GM18520 (cell line): ENCODE measurements at regions not wholly inside any gene's neighbourhood (a gene's known extent, or its start where the extent isn't known, plus 50 kb on each side); places are given as distances from the start of the nearest gene placed in this dataset.

ENCODE experiments used
- ATAC-seq: cut with Tn5 transposase; IDR thresholded peaks from one replicate; pipeline ENCODE4 v1.9.1; 2021; ENCODE audit not compliant: unreplicated experiment

DNA sequence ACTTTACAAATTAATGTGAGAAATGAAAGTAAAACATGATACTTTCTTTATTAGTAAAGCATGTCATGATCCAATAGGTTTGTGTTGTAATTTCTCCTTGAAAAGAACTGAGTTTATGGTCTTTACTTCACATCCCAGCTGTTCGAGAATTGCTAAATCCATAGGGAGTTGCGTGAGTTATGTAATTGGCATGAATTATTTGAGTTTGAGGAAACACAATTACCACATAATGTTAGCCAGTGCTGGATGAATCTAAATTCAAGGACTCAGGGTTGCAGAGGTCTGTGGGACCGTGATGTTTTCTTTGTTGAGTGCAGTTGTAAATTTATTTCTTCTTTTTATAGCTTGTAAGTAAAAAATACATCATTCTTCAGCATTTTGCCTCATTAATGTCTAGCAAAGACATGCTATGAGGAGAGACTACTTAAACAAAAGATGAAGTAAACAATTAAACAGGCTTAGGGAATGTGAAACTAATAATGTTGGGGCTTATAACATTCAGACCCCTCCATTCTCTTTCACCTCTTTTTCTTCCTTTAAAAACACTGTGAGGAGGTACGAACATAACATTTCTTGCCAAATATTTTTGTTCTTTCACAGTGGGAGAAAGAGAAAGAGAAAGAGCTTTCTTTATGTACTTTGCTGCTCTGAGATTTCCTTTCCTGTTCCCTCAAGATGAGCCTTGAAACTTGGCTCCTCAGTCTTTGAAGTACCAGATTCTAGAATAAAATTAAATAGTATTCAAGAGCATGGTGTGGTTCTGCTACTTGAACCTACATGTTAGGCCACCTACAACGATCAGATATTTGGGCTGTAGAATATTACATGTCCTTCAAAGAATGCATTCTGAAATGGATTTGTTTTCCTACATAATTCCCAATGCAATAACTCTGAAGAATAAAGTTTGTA is 159.6 kb upstream of the ANK2 start:
- ATAC-seq: no peak

DNA sequence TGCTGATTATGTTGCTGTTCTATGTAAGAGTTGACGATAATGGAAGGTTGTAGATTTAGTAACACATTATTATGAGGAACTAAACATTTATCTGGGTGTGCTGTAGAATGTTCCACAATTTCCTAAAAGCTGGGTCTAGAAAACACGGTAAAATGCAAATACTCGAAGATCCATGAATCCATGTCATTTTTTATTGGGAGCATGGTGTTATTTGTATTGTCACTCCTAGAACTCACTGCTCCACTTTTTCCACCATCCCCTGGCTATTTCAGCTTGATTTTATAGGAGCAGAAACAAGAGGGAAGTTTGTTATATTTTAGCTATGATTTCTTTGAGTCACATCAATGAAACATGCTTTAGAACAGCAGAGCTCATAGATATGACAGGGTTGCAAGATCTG is 155.0 kb upstream of the ANK2 start:
- no peak for ATAC-seq

DNA sequence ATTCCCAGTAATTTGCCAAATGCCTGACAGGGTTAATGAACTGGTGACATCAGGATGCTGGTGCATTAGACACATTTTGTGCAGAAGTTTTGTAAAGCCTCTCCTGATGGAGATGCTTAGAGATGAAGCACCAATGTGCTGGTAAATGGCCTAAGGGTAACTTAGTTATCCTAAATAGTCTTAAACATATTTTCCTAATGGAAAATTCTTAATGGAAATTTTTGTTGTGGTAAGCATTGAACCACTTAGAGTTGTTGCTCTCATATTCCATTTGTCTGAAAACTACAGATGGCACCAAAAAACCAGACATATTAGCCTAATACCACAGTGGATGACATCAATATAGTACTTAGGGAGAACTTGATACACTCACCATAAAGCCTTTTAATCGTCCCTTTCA is 154.5 kb upstream of the ANK2 start:
- no peak for ATAC-seq

DNA sequence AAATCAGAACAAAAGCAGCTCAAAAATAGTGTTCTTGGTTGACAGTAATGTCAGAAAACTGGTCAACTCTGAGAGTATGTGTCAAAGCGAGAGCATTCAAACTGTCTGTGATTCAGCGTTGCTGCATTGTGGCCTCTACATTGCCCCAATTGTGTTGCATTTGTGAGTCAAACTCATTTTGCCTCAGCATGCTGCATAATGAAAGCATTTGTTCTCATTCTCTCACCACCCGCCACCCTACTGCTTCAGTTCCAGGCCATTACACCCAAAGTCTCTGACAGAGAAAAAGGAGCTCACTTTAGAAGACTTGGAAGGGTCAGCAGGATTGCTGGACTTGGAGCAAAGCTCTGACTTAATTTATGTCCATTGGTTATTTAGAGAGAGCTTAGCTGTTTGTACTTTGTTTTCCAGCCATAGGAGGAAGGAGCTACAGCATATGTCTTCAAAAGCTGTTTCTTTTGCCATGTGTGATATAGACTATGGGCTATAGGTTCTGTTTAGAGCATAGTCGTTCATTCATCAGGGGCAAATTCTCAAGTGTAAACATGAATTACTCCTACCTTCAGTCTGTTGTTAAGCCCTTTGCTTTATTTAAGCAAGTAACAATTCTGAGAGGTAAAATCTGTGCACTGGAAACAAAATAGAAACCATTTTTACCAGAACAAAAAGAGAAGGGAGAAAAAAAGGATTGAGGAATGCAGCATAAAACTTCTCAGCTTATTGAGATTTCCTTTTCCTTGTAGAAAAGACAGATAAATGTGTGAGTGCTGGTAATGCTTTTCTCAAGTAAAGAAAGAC is 153.4 kb upstream of the ANK2 start:
- peak; percentile 77 for ATAC-seq

DNA sequence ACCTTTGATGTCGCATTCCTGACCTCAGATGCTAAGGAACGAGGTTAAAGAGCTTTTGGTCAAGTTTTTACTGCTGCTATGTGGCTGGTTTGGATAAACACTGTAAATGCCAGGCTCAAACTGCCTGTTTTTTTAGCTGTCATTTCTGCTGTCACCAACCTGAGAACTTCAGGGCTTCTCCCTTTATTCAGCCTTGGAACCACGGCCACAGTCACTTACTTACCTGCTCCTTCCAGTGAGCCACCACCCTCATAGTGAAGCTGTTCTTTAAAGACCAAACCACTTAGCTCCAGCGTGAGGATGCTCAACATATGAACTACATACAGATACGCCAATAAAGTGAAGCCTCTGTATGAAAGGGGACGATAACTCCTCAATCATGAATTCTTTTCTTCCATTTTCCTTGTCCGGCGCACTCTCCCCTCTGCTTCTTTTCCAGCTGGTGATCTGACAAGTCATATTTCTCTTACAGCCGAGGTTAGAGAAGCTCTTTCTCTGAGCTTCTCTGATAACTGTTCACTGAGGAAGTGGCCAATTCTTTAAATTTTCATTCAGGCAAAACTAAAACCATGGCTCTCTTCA is 152.8 kb upstream of the ANK2 start:
- no peak for ATAC-seq

DNA sequence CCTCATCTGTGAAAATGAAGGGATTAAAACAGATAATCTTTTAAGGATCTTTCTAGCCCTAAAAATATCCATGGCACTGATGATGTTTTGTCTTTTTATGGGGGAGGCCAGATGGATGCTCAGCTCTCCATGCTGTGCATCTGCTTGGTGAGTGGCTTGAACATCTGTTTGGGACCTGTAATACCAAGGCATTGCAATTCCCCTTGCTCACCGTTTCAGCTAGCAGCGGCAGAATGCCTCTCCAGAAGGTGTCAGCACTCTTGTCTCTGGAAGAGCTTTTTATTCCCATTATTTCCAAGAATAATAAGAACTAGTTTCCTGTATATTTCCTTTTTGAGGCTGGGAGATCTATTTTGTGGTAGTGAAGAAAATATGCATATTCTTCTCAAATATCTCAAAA is 151.9 kb upstream of the ANK2 start:
- no peak for ATAC-seq

DNA sequence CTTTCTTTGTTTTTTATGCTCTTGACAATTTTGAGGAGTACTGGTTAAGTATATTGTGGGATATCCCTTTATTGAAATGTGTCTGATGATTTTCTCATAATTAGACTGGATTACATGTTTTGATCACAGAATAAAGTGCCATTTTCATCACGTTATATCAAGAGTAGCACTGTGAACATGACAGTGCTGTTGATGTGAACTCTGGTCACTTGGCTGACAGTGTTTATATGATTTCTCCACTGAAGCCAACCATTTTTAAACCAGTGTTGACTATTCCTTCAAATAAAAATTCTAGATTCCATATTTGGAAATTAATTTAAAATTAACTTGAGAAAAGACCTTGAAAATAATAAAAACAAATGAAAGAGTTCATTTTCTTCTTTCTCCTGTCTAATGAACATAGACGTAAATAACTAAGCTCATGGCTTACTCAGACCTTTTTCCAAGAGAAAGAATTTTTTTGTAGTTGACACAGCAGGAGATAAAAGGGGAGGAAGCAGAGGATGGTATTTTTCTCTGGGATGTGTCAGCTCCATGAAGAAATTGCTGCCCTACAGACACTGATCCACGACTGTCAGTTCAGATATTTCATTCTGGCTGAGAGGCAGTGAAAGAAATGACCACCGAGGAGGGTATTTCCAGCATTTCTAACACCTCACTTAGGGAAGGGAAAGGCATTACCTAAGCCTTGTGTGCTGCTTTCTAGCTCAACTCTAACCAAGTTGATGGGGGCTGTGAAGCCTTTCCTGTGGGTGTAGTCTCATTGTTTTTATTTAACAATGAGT is 150.9 kb upstream of the ANK2 start:
- peak; percentile 54 for ATAC-seq

DNA sequence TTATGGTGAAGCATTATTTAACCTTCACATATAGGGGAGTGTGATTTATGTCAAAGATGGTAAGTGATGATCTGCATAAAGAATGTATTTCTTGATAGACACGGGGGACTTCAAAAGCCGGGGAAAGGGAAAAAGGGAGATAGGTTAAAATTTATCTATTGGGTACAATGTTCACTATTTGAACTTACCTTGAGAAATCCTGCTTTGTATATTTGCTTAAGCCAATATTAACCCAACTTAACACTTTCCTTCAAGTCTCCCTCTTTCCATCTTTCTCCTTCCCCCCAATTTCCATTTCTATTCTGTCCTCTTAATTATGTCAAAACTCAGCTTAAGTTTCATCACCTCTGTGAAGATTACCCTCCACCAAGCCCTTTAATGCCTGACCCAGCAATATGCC is 149.0 kb upstream of the ANK2 start:
- ATAC-seq: no peak

DNA sequence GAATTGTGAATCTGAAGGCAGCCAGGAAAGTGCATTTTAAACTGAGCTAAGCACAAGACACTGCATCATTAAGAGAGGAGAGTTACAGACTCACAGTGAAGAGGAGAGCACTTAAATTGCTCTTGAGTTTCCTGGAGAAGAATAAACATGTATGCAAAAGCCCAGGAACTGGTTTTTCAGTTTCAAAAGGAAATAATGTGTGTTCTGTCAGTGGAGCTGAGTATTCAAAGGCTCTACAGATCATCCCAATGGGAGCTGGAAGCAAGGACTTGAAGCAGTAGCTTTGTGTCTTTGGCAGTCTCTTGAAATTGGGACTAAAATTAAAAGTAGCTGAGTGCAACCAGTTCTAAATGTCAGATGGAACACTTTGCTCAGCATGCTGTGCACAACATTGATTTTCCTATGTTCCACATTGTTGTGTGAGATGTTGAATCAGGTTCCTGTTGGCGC is 147.5 kb upstream of the ANK2 start:
- ATAC-seq: no peak

DNA sequence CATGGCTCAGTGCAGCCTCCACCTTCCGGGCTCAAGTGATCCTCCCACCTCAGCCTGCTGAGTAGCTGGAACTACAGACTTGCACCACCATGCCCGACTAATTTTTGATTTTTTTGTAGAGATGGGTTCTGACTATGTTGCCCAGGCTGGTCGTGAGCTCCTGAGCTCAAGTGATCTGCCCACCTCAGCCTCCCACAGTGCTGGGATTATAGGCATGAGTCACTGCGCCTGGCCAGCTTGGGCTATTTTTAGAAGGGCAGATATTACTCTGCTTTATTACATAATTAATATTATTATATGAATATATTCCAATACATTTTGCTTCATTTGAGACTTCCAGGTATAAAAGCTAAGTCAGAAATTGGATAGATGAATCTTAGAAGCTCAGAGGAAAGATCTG is 143.7 kb upstream of the ANK2 start:
- no peak for ATAC-seq

DNA sequence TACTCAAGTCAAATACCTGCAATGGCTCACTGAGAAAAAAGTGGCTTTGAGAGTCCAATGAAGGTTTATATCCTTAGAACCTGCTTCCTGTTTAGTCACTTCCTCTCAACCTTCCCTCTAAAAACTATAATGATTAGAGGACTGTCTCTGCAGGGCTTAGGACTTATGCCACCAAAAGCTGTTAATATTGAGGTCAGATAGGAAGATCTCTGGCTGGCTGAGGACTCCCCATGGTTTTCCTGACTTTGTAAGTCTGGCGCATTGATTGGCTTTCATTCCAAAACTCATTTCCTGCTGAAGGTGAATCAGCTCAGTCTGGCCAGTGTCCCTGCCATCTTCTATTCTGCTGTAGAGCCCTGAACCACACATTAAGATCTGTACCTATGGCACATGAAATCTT is 140.9 kb upstream of the ANK2 start:
- no peak for ATAC-seq

DNA sequence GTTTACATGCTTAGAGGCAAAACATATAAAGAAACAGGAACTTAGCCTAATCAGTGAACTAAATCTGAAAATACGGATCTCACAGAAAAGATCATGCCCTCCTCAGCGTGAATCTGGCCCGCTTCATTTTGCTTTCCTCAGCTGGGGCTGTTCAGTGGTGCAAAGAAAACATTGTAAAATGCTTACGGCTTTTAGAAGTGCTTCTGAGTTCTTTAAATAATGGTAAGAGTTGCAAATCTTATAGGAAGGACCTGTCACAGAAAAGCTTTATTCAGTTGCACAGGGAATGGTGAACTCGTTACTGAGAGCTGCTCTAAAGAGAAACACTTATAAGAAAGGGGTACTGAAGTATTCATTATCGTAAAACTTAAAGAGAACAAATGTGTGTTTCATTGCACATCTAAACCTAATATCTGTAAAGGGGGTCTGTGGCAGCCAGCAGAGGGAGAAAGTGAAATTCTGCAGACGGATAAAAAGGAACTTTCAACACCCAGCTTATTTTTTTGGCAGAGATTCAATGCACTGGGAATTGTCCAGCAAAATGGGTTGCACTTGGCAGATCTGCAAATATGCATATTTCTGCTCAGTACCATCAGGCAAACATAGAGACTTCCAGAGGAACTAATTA is 139.2 kb upstream of the ANK2 start:
- ATAC-seq: no peak

DNA sequence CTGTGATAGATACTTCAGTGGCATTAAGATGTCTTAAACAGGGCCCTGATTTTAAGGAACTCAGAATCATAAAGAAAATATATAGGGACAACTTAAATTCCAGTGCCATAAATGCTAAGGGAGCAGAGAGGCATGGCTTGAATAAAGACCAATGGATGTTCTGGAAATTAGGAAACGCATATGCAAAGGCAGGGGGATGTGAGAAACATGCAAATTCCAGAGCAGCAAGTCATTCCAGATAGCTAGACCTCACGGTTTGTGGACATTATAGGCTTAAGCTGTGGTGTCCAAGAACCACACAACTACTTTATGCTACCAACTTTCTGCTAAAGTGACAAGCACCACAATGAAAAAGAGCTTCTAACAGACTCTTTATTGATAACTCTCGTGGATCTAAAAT is 132.6 kb upstream of the ANK2 start:
- ATAC-seq: no peak

DNA sequence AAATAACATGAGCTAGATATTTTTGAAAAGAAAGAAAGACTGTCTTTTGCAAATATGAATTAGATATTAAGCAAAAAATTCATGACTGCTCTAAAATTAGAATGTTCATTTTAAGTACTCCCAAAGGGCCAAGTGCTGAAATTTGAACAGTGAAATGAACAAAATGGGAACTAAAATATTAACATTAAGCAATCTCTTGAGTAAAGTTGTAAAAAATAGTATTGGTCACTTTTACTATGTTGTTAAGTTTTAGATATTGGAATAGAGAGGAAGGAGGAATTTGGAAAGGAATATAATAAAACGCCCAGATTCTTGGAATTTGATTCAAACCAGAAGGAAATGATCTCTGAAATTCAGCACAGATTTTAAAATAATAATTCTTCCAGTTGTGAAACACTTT is 125.9 kb upstream of the ANK2 start:
- no peak for ATAC-seq

DNA sequence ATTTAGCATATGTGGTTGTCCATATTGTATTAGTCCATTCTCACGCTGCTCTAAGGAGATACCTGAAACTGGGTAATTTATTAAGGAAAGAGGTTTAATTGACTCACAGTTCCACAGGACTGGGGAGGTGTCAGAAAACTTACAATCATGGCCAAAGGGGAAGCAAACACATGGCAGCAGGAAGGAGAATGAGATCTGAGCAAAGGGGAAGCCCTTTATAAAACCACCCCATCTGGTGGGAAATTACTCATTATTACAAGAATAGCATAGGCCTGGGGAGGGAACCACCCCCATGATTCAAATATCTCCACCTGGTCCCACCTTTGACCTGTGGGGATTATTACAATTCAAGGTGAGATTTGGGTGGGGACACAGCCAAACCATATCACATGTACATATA is 122.6 kb upstream of the ANK2 start:
- no peak for ATAC-seq

DNA sequence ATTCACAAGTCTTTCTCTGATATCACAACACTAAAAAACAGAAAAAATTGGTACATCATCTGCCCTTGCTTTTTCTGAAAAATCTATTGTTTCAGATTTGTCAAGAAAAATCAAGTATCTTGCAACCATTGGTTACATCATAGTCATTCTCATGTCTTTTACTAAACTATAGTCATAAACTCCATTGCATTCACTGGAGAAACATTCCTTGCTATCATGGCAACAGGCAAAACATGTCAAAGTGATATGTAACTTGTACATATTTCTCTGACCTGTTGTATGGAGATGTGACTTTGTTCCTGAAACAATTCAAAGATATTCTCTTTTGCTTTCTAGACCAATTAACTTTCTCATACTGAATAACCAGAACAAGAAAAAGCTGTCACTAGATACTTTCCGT is 121.9 kb upstream of the ANK2 start:
- ATAC-seq: no peak

DNA sequence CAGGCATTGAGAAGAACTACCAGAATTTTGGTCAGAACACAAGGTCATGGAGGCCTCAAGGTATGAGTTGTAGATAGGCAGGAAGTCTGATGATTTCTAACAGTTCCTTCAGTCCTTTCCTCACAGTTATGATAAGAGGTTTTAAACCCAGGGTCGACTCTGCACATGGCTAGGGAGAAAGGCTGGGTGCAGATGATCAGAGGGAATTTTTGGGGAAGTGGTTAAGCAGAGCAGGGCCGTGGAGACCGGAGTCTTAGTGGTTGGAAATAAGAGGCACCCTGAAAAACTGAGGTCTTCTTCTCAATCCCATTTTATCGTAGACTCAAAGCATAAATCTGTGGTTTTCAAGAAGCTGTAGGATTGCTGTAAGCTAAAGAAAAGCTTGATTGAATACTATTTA is 118.5 kb upstream of the ANK2 start:
- no peak for ATAC-seq

DNA sequence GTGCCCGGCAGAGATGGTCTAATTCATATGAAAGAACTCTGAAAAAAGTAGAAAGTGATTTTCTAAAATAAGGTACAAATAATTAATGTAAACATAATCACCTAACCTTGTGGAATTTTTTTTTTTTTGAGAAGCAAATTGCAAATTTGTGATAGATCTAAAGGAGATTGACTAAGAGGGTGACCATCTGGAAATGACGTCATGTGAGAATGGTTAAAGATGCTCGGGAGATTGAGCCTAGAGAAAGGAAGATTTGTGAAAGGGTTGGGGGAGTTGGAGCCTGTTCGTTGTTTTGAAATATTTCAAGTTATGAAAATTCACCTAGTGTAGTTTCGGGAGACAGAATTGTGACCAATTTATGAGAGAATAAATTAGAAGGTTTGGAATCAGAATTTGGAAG is 115.7 kb upstream of the ANK2 start:
- no peak for ATAC-seq

DNA sequence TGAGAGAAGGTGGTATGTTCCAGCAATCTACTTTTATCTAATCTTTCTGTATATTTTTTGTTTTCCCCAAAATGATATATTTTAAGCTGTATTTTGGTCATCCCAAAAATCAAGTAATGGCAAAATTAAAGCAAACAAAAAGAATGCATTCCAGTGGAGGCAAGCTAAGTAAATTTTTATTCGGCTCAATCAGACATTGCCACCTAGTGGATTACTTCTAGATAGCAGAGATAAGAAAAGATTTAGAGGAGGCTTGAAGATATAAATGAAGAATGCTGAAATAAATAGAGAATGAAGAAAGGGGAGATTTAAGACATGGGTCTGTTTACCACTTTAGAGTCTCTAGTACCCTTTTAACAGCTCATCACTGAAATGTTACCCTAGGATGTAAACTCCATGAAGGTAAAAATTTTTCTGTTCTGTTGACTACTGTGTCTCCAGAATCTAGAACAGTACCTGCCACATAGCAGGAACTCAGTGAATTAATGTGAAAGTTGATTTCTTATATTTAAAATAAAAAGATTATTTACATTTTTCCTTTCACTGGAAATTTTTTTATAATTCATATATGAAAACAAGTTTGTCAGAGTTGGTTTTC is 110.9 kb upstream of the ANK2 start:
- ATAC-seq: no peak

DNA sequence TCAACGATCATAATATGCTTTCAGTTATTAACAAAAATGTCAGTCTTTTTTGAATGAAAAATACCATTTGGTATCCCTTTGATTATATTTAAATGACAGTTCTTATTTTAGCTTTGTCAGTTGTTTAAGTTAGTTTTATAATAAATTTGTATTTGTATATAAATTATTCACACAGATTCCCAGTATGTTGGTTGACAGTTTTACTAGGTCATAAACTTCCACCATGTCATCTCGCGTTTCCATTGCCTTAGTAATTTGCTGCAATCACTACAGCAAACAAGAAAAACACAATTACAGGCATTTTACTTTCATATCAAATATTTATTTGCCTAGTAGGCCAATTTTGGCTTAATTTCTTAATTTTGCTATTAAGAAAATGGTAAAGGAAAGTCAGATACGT is 109.6 kb upstream of the ANK2 start:
- ATAC-seq: no peak
